Tibial nerve (tissue), 4 donors: ENCODE measurements at regions not wholly inside any gene's neighbourhood (a gene's known extent, or its start where the extent isn't known, plus 50 kb on each side); places are given as distances from the start of the nearest gene placed in this dataset.

Experiments used
- EP300 ChIP-seq, 2 donors: sonication (generic); formaldehyde crosslinking; IDR thresholded peaks; one replicate each; pipeline ENCODE4 v1.6.1; 2017; ENCODE audit warnings: antibody characterized with exemption in 2 of 2, mild to moderate bottlenecking in 1 of 2
- POLR2A ChIP-seq, 2 donors: fragments of 450-650 bp; IDR thresholded peaks; one replicate each; pipeline ENCODE4 v1.6.1; 2017; ENCODE audit warnings: antibody characterized with exemption in 2 of 2, mild to moderate bottlenecking in 2 of 2, moderate library complexity in 2 of 2
- TF ChIP-seq, protein P1 (sequence below), 5 experiments: fragments of 200-600 bp in 3 of 5; fragments of 450-650 bp in 2 of 5; sonication (generic) in 3 of 5; IDR thresholded peaks; one replicate each; pipeline ENCODE4 v1.5.1; 2016 to 2019; ENCODE audit warnings: antibody characterized with exemption in 5 of 5, mild to moderate bottlenecking in 3 of 5, moderate library complexity in 2 of 5

GRCh38 chr3:110971010-110971601 is 100.5 kb upstream of the NECTIN3 start:
- TF ChIP-seq, protein P1, sequence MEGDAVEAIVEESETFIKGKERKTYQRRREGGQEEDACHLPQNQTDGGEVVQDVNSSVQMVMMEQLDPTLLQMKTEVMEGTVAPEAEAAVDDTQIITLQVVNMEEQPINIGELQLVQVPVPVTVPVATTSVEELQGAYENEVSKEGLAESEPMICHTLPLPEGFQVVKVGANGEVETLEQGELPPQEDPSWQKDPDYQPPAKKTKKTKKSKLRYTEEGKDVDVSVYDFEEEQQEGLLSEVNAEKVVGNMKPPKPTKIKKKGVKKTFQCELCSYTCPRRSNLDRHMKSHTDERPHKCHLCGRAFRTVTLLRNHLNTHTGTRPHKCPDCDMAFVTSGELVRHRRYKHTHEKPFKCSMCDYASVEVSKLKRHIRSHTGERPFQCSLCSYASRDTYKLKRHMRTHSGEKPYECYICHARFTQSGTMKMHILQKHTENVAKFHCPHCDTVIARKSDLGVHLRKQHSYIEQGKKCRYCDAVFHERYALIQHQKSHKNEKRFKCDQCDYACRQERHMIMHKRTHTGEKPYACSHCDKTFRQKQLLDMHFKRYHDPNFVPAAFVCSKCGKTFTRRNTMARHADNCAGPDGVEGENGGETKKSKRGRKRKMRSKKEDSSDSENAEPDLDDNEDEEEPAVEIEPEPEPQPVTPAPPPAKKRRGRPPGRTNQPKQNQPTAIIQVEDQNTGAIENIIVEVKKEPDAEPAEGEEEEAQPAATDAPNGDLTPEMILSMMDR (IDR thresholded peaks at IDR 0.05) = no peak
- TF ChIP-seq POLR2A (IDR thresholded peaks at IDR 0.05) (no peak), EP300 (IDR thresholded peaks at IDR 0.05) (no peak)
